Bronchial epithelial cell (primary cell): ENCODE measurements at regions not wholly inside any gene's neighbourhood (a gene's known extent, or its start where the extent isn't known, plus 50 kb on each side); places are given as distances from the start of the nearest gene placed in this dataset.
A peak's percentile ranks its signal among the peaks of the same experiment; 100 is the strongest.

Experiments
- DNase-seq: peaks from one replicate; pipeline ENCODE4 v3.0.0-alpha.2; 2010; ENCODE audit warnings: low read depth
- FAIRE-seq: peaks from 2 replicates; lab custom pipeline; 2011; peaks lifted over from hg19 to GRCh38; lab: Jason Lieb, UNC
- H3K27me3 ChIP-seq: 2 replicates; pipeline ENCODE4 v1.5.1; 2011; ENCODE audit warnings: low read length; ENCODE audit not compliant: control insufficient read depth, insufficient read depth
- H3K36me3 ChIP-seq: 2 replicates; pipeline ENCODE4 v1.5.1; 2011; ENCODE audit warnings: low read length; ENCODE audit not compliant: control insufficient read depth, insufficient read depth
- H3K4me3 ChIP-seq: 2 replicates; pipeline ENCODE4 v1.5.1; 2011; ENCODE audit warnings: mild to moderate bottlenecking, low read depth, low read length, control low read depth
- TF ChIP-seq, protein P1 (sequence below): IDR thresholded peaks from 2 replicates; pipeline ENCODE4 v1.5.1; 2011; ENCODE audit warnings: mild to moderate bottlenecking, moderate library complexity, low read length, control low read depth, inconsistent platforms; ENCODE audit not compliant: insufficient read depth, severe bottlenecking

DNA sequence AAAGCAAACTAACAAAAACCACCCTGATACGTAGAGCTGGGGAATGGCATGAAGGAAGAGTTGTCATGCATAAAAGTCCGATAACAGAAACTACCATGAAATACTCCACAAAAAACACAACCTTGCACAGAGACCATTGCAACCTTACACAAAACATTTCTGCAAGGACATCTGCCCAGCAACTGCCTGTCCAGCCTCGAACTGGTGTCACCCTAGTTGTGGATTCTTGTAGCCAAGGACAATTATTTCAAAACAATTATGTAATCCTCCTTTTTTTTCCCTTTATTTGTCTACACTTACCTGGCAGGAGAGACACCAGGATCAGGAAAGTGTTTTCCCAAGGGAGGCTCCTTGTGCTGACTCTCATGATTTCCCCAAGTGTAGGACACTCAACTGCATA is 232.5 kb upstream of the SYNDIG1 start:
- FAIRE-seq = no peak
- TF ChIP-seq, protein P1, sequence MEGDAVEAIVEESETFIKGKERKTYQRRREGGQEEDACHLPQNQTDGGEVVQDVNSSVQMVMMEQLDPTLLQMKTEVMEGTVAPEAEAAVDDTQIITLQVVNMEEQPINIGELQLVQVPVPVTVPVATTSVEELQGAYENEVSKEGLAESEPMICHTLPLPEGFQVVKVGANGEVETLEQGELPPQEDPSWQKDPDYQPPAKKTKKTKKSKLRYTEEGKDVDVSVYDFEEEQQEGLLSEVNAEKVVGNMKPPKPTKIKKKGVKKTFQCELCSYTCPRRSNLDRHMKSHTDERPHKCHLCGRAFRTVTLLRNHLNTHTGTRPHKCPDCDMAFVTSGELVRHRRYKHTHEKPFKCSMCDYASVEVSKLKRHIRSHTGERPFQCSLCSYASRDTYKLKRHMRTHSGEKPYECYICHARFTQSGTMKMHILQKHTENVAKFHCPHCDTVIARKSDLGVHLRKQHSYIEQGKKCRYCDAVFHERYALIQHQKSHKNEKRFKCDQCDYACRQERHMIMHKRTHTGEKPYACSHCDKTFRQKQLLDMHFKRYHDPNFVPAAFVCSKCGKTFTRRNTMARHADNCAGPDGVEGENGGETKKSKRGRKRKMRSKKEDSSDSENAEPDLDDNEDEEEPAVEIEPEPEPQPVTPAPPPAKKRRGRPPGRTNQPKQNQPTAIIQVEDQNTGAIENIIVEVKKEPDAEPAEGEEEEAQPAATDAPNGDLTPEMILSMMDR = no peak
- H3K27me3 ChIP-seq = no peaks in the 10 kb centered on the region

DNA sequence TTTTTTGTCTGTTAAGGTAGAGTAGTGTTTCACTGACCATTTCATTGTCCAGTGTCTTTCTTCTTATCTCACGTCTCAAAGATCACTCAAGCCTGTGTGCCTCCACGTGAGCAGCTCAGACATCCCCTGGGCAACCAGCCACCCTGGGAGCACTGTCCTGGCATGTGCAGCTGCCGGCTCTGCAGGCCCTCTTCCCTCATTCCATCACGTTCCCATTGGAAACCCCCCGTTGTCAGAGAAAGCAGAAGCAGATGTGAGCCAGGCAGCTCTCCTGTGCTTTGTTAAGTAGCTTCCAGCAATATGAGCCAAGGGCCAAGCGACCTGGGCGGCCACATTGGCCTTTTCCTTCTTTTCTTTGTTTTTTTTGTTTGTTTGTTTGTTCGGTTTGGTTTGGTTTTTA is 233.2 kb upstream of the SYNDIG1 start:
- peak; percentile 66 for FAIRE-seq
- no peak for DNase-seq
- TF ChIP-seq, protein P1 = no peak
- Histone ChIP-seq H3K4me3 (no peak overlapping the region), H3K27me3 (no peaks in the 10 kb centered on the region), H3K36me3 (no peaks in the 10 kb centered on the region)

More for the DNA sequence above, 232.5 kb upstream of the SYNDIG1 start:
- DNase-seq = no peak
- no peak overlapping the region for H3K4me3 ChIP-seq
- no peaks in the 10 kb centered on the region for H3K36me3 ChIP-seq

DNA sequence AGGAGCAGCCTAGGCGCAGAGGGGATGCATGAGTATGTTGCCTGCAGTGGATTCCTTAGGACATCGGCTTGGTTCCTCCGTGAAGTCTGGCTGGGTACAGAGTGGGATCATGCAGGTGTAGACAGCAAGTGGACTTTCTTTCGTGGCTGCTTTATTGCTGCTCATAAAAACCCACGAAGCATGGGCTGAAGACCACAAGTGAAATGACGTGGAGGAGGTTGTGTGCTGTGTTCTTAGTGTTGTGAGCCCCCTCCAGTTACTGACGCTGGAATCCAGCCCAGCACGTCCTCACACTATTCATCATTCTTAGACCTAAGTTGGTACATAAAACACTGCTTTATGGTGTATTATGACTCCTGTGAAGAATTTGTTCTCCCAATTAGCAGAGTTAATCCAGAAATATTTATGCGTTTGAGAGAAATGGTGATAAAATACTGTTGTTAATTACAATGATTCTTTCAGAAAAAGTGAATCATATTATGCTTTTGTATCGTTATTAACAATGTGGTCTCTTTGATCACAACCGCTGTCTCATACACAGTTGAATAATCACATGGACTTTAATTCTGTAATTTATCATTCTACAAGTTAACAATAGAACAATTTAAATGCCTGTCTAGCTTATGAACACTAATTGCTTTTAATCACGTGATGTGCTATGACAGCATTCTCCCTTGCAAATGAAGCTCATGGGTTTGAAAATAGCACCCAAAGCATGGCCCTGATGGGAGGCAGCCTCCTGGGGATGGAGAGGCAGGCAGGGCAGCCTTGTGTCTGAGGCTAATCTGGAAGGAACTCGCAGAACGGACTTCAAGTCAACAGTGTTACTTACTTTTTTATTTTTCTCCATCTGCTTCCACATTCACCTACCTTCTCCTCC is 233.9 kb upstream of the SYNDIG1 start:
- H3K4me3 ChIP-seq = no peak overlapping the region
- no peaks in the 10 kb centered on the region for H3K27me3 ChIP-seq
- H3K36me3 ChIP-seq = no peaks in the 10 kb centered on the region
- FAIRE-seq (no peak), DNase-seq (no peak)
- TF ChIP-seq, protein P1 = no peak

DNA sequence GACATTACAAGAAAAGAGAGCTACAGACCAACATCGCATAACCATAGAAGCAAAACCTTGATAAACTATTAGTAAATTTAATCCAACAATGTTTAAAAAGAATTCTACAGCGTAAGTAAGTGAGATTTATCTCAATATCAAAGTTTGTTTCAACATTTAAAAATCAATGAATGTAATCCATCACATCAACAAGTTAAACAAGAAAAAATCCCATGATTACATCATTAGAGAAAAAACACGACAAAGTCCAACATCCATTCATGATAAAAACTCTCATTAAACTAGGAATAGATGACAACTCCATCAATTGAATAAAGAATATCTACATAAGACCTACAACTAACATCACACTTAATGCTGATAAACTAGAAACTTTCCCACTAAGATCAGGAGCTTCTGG is 239.0 kb upstream of the GGTLC1 start:
- Histone ChIP-seq H3K4me3 (no peak overlapping the region), H3K27me3 (no peaks in the 10 kb centered on the region), H3K36me3 (no peaks in the 10 kb centered on the region)
- DNase-seq = no peak
- no peak for FAIRE-seq
- TF ChIP-seq, protein P1 = no peak

DNA sequence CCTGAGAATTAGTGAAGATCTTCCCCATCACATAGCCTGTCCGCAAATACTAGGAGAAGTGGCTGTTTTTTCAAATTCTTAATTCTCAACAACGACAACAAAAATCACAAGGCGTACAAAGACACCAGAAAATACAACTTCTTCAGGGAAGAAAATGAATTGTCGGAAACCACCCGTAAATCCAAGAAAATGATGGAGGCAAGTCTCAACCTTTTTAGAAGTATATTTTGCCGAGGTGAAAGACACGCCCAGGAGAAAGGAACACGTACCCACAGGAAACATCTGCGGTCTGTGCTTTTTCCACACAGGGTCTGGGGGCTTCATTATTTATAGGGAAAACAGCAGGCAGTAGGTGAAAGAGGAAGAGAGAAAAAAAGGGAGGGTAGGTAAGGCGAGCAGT is 223.9 kb upstream of the GGTLC1 start:
- H3K36me3 ChIP-seq = no peaks in the 10 kb centered on the region
- H3K4me3 ChIP-seq = no peak overlapping the region
- DNase-seq (no peak), FAIRE-seq (no peak)
- no peaks in the 10 kb centered on the region for H3K27me3 ChIP-seq
- TF ChIP-seq, protein P1 = no peak
